NCI-H2029 (cell line): ENCODE measurements at regions not wholly inside any gene's neighbourhood (a gene's known extent, or its start where the extent isn't known, plus 50 kb on each side); places are given as distances from the start of the nearest gene placed in this dataset.

Source experiments
- DNase-seq: peaks from one replicate; lab custom pipeline; 2025; lab: John Stamatoyannopoulos, UW

DNA sequence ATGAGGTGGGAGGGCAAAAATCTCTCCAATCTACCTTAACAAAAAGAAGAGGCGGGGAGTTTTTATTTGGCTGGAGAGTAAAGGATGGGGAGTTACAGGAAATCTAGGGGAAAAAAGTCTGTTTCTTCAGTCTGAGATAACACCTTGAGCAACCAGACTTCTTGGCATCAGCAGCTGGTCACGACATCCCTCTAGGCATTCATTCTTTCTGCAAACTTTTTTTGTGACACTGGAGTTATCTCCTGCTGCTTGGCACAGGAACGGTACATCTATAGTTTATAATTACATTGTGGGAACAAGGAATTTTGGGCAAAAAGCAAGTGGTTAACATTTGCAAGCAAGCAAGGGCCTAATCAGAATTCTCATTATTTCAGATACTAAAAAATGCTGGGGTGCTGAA, 50.6 kb upstream of the IFNGR1 start:
- no peak for DNase-seq

DNA sequence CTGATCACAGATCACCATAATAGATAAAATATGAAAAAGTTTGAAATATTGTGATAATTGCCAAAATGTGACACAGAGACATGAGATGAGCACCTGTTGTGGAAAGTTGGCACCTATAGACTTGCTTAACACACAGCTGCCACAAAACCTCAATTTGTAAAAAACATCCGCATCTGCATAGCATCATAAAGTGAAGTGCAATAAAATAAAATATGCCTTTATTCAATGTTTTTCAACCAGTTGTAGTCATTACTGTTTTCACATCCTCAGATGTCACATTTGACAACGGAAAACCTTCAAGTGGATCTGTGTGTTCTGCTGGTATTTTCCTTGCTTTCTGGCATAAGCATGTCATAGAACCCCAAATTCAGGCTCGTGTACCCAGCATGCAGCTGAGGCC, 50.2 kb upstream of the IFNGR1 start:
- DNase-seq, result no peak
